Left ventricle myocardium superior (tissue), 1 donor: ENCODE measurements at regions not wholly inside any gene's neighbourhood (a gene's known extent, or its start where the extent isn't known, plus 50 kb on each side); places are given as distances from the start of the nearest gene placed in this dataset.

Source experiments
- ATAC-seq: fragments of 200-7000 bp; cut with Tn5 transposase; one replicate; pipeline ENCODE4 v1.9.1; 2020; ENCODE audit warnings: mild to moderate bottlenecking, moderate library complexity
- DNase-seq: peaks from one replicate; pipeline ENCODE4 v3.0.0-alpha.2; 2020
- intact Hi-C: fragments of 100-400 bp; cut with micrococcal nuclease; formaldehyde crosslinking; loops from one replicate; pipeline ENCODE4 v1.11.0; 2022
- donor health status: DM: no; HTN: yes; CAD: no; lungs with severe emphysema.

DNA sequence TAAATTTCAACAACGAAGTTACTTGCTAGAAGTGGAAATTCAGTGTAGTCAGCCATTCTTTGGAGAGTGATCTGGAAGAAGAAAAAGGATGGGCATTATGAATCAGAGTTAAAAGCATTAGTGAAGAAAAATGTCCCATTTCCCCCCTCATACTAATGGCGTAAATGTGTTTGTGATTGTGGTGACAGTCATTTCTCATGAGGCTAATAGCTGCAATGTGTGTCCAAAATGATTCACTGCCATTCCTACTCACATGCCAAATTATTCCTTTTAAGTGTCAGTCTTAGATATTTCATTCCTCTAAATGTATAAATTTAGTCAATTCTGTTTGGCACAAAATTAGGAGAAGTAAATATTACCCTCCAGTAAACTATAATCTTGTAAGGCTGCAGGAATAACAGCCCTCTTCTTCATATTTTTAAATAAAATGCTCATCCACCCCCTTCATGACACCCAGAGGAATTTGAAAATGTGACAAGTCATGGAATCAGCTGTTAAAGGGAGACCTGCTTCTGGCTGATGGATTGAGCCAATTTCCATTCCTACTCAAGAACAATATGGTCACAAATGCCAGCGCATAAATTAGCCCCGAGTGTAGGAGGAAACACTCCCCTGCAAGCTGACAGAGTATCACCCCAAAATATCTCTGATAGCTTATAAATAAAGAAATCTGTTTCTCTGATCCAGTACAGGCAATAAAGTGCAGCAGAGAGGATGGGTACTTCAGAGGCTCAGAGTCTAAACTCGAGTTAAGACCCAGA, 912.3 kb upstream of the SEL1L start:
- DNase-seq, result no peak
- no peak for ATAC-seq
- intact Hi-C loops, result no loop called here

DNA sequence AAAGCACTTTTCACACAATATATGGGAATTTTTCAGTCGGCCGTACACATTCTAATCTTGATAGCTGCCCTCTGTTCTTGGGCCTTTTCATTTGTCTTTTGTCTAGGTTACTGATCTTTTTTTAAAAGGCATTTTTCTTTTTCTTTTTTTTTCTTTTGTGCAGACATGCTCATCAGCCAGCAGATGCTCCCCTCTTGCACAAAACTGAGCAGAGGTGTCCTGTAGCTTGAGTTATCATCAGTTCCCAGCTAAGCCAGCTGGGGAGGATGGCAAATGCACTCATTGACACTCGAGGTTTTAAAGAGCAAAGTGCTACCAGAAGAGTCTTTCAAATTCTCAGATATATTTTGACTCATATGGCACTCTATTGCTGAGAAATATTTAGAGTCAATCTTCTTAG, 913.9 kb upstream of the SEL1L start:
- intact Hi-C loops, result no loop called here
- no peak for DNase-seq
- ATAC-seq, result no peak

DNA sequence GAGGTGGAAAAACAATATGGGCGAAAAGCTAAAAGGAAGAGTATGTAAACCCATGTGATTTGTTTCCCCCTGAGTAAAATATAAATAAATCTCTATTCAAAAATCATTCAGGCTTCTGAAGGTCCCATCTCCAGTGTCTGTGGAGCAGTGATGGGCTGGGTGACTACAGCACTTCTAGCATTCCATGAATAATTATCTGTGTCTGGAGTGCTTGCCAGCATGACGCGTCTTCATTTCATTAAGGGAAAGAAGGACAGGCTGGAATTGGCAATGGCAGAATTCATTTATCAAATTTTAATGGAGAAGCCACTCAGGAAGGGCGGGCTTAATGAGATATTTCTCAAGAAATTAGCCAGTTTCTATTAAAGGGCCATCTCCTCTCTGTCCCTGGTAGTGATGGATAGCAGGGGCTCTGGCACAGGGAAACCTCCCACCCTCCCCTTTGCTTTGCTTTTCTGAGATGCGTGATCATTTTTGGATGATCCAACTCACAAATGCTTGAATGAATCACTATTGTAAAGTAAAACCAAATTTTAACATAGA, 916.3 kb upstream of the SEL1L start:
- no peak for DNase-seq
- ATAC-seq, result no peak
- intact Hi-C loops, result no loop called here

DNA sequence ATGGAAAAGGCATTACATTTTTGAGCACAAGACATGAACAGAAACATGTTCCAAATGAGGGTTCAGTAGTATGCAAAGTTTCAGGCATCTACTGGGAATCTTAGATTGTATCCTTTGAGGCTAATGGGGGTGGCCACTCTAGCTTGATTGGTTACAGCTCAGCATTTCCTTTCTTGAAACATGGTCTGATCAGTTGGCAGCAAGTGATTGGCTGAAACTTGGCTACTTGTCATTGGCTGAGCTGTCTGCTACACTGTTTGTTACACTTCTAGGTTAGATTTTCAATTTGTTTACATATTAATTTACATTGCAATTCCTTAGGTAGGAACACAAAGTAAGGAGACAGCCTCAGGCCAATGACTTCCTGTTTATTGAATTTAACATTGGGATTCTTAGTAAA, 918.0 kb upstream of the SEL1L start:
- ATAC-seq, result no peak
- intact Hi-C loops, result no loop called here
- no peak for DNase-seq

DNA sequence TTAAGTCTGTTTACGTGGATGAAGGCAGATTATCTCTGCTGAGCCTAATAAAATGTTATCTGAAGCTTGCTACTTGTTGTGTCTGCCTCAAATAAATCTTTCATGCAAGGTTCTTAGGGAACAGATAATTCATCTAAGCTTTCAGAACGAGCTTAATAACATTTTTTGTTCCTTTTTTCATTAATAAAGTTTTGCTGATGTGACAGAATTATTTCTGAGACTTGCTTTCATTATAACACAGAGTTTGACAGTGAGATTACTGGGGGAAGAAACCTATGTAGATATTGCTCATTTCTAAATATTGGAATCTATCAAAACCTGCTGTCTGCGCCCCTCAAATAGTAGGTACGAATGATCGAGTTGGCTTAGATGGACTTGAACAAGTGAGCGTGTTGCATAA, 948.7 kb upstream of the SEL1L start:
- intact Hi-C loops, result no loop called here
- ATAC-seq (no peak), DNase-seq (no peak)

DNA sequence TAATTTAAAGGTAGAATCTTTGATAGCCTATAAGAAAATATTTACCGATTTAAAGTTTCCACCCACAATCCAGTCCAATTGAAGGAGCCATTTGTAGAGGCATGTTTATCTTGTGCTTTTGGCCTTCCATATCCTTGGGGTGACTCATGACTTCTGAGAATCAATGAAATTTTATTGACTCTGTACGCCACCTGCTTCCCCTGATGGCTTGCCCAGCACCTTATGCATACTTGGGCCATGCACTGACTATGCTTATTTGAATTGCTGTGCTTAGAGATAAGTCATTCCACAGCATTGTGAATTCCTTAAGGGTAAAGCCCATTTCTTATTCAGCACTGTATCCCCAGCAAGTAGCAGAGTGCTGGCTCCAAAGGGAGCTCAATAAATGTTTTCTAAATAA, 954.8 kb upstream of the SEL1L start:
- intact Hi-C loops, result no loop called here
- ATAC-seq (no peak), DNase-seq (no peak)

DNA sequence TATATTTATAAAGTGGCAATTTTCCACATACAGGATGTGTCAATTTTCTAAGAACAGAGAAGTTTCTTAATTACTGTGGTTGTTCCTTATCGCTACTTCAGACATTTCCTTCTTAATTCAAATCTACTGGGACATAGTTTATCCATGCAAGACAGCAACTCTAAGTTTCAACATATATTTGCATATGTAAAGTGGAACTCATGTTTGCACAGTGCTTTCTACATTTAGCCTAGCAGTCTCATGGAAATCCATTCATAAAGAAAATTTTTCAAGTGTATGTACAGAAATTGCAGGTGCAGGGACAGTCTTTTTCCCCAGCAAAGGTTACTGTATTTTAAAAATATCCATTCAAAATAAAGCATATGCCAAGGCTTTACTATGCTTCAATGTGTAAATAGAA, 956.7 kb upstream of the SEL1L start:
- ATAC-seq, result no peak
- intact Hi-C loops, result no loop called here

DNA sequence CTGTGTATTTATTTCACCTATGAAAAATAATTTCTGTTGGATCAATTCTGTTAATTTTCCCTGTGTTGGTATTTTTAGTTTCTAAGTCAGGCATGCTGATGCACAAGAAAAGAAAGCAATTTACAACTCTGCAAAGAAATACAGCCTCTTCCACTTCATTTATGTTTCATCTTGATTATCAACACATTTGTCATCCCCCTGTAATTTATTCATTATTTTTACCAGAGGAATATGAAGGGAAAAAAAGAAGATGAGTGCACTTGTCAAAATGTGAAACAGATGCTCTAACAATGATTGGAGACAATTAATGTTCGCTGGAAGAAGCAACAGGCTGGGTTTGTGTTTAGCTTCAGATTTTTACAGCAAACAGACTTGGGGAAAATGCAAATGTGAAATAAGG, 958.5 kb upstream of the SEL1L start:
- intact Hi-C loops, result no loop called here
- DNase-seq, result no peak
- ATAC-seq, result no peak

More for the DNA sequence above, 956.7 kb upstream of the SEL1L start:
- DNase-seq, result no peak

DNA sequence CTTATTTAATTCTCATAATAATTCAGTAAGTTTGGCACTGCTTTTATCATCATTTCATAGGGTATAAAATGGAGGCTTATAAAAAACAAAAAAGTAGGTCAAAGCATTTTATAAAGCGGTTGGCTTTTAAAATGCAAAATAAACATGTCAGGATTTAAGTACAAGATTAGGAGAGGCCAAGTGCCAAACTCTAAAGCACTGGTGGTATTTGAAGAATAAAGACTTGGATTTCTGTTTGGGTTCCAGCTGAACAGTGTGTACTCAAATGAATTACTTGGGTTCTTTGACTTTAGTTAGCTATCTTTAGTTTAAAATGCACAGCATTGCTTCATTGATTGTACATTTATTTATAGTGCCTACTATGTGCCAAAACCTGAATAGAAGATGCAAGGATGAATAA, 966.6 kb upstream of the SEL1L start:
- DNase-seq (no peak), ATAC-seq (no peak)
- intact Hi-C loops, result no loop called here

DNA sequence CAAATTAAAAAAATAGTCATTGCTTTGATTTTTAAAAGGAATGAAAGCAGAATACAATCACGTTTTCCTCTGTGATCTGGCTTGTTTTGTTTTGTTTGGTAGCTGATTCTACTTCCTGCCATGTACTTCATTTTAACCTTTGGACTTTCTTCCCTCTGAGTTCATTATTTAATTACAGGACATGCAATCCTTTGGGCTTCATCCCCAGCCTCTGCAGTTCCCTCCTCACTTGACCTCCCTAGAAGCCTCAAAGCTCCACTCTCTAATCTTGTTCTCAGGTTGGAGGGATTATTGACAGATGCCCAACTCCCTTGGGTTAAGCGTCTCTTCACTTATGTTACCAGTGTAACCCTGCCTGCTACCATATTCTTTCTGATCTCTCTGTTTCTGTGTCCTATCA, 967.9 kb upstream of the SEL1L start:
- no peak for ATAC-seq
- intact Hi-C loops, result no loop called here
- DNase-seq, result no peak

DNA sequence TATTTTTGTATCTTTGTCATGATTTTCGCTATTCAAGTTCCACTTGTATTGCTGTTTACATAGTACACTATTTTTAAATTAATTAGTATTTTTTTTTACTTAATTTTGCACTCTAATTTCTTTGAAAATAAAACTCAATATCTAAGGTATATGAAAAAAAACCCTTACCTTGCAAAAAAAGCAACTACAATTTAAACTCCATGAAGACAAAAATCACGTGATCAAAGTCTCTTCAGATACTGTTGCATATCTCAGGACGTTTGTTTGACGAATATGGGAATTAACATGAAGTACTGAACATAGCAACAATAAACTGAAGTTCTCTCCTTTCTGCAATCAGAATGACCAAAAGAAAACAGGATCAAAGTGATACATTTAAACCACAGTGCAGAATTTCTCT, 968.4 kb upstream of the SEL1L start:
- intact Hi-C loops, result no loop called here
- DNase-seq (no peak), ATAC-seq (no peak)

DNA sequence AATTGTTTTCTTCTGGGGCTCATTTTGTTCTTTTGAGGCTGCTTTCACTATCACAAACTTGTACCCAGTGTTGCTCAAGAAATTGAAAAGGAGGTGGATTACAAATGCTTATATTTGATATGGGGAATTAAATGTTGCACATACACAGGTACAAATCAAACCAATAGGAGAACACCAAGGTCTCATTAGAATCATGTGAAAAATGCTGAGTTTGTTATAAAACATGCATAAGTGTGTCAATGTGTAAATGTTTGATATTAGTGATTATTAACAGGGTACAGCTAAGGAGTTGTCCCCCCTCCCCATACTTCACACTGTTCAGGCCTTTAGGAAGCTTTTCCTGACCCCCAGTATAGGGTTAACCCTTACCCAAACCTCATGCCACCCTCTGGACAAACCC, 971.2 kb upstream of the SEL1L start:
- DNase-seq, result no peak
- intact Hi-C loops, result no loop called here
- ATAC-seq, result no peak

DNA sequence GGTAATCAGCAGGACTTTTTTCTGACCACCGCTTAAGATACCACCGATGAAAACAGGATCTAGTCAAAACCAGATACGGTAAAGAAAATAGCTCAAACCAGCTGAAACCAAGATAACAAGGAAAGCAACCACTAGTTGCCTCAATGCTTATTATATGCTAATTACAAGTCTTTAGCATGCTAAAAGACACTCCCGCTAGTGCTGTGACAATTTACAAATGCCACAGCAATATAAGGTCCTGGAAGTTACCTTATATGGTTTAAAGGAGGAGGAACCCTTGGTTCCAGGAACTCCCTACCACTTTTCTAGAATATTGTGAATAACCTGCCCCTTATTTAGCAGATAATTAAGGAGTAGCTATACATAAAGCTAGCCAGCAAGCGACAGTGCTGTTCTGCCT, 976.4 kb upstream of the SEL1L start:
- ATAC-seq (no peak), DNase-seq (no peak)
- intact Hi-C loops, result no loop called here

DNA sequence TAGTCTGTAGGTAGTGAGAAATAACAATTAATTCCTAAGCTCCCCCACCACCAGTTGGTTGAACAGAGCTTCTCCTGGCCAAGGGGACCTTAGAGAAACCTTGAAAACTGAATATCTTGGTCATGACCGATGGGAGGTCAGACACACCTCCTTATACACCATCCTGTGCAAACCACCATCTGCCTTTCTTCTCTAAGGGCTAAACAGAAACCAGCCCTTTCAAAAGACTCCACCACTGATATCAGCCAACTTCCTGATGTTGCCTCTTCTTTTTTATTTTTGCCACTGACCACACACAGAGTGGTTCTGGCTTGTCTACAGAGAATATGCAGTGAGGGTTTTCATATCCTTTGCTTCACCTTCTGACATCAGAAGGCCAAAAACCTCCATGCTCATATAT, 977.7 kb upstream of the SEL1L start:
- DNase-seq, result no peak
- intact Hi-C loops, result no loop called here
- no peak for ATAC-seq

DNA sequence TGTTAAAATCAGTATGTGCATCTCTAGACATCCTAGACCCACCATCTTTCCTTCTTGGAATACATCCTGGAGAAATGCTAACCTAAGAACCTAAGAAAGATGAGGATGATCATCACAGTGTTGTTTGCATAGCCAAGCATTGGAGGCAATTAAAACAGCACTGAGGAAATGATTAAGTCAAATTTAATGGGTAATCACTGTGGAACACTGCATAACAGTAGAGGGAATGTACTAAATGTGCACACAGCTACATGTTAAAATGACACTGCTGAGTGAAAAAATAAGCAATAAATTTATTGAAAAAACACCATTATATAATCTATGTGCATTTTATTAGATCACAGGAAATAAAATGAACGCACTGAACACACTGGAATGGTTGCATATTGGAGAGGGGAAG, 987.1 kb upstream of the SEL1L start:
- no peak for ATAC-seq
- intact Hi-C loops, result no loop called here
- no peak for DNase-seq

DNA sequence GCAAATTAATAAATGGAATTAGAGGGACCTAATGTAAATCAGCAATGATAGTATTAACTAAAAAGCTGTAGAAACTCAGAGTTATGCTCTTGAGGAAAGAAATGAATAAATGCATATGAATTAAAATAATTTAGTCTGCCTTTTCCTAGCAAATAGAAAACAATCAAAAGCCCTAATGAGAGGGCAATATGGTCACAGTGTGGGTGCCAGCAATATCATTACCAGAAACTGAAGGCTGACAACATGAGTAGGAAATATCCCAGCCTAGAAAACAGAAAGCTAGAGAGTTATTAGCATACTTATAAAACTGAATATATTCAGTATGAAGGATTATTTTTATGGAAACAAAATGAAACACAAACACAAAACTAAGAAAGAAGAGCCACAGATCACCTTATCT, 987.5 kb upstream of the SEL1L start:
- DNase-seq (no peak), ATAC-seq (no peak)
- intact Hi-C loops, result no loop called here

DNA sequence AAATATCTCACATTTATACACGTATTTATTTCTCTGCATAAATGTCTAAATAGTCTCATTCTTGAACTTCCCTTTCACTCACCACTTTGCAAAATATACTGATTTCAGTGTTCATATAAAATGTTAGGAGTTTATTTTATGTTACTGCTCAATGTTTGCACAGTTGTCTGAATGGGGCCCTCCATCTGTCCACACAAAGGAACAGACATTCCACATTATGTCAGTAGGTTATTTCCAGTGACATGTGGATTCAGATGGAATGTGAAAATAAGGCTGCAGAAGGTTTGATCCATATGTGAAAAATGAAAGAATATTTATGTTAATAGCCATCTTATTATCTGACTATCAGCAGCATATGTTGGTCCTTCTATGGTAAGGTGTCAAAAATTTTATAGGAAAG, 994.4 kb upstream of the SEL1L start:
- no peak for ATAC-seq
- intact Hi-C loops, result no loop called here
- DNase-seq, result no peak

DNA sequence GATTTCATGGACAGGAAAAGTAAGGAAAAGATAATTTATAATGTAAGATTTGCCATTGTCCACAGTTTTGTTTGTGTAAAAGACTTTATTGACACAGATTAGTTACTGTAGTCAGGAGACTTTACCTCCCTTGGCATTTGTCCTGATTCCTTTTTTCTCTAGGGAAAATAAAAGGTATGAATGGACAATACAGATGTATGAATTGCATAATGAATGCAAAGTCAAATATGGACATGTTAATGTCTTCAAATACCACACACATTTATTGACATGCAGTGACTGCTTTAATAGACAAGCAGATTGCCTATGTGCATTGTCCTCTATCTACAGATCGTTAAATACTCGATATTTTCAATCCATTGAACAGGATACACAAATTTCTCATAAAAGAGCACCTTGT, 999.7 kb upstream of the SEL1L start:
- intact Hi-C loops, result no loop called here
- ATAC-seq (no peak), DNase-seq (no peak)

DNA sequence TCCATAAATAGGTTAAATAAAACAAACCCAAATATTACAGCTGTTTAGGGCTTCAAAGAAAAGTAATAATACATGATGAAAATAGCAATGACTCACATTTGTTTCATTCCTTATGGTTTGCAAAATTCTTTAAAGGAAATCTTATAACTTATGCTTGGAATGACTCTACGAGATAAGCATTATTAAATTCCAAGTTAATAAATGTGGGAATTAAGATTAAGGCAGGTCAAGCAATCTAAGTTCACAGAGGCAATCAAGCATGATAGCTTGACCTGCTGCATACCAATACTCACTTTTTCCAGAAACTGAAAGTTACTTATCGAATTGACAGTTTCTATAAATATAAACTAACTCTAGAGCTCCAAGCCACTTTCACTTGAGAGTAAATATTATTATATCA, 1002.9 kb upstream of the SEL1L start:
- no peak for ATAC-seq
- DNase-seq, result no peak
- intact Hi-C loops, result no loop called here

DNA sequence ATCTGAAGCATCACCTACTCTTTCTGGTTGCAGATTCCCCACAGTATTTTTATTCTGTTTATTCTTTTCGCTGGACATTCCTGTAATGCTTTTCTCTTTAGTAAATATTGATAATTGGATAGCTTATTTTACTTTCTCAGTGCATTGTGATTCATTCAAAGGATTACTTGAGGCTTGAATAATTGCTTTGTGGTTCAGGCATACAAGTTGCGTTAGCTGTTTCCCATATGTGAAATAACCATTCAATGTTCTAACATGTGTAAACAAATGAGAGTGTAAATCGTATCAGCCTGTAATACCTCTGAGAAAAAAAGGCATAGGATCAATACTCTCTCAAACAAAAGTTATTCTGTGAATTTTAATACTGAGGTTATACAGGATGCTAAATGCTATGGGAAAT, 1004.2 kb upstream of the SEL1L start:
- no peak for DNase-seq
- no peak for ATAC-seq
- intact Hi-C loops, result no loop called here

DNA sequence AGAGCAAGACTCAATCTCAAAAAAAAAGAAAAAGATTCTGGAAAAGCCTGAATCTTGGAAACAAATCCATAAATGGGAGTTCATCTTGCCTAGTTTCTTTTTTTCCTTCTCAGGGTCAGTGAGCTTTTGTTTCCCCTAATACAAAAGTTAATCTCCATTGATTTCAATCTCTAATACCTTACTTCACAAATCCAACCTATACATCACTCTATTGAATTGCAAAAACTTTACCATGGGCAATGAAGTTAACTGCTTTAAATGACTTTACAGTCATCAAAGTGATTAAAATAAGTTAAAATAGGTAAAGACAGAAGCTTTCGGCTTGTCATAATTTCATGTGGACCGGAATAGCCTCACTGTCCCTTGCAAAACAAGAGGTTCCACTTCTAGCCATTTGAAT, 1012.7 kb upstream of the SEL1L start:
- intact Hi-C loops, result no loop called here
- no peak for DNase-seq
- ATAC-seq, result no peak
